Spleen (tissue), 11 donors: ENCODE measurements at regions not wholly inside any gene's neighbourhood (a gene's known extent, or its start where the extent isn't known, plus 50 kb on each side); places are given as distances from the start of the nearest gene placed in this dataset.
A peak's percentile ranks its signal among the peaks of the same experiment; 100 is the strongest.

Source experiments
- DNase-seq: peaks from one replicate; pipeline ENCODE4 v3.0.0-alpha.2; 2020
- H3K27ac ChIP-seq, 8 donors: fragments of 200-600 bp; sonication (generic) in 7 of 8; 1 replicate in 4 of 8; 2 replicates in 4 of 8; pipeline versions ENCODE4 v1.5.0 to v1.8.0; 2016 to 2021; ENCODE audit warnings: inconsistent platforms in 4 of 8, mild to moderate bottlenecking in 4 of 8, moderate library complexity in 1 of 8
- H3K27me3 ChIP-seq, 7 donors: fragments of 200-600 bp; sonication (generic) in 6 of 7; replicated peaks in 1 of 7; 1 replicate in 4 of 7; 2 replicates in 3 of 7; pipeline versions ENCODE4 v1.5.0 to v1.8.0; 2016 to 2021; ENCODE audit warnings: inconsistent platforms in 3 of 7, mild to moderate bottlenecking in 1 of 7
- H3K36me3 ChIP-seq, 6 donors: fragments of 200-600 bp; sonication (generic) in 5 of 6; 1 replicate in 4 of 6; 2 replicates in 2 of 6; pipeline versions ENCODE4 v1.5.0 to v1.8.0; 2016 to 2021; ENCODE audit warnings: inconsistent platforms in 2 of 6
- H3K4me1 ChIP-seq, 6 donors: fragments of 200-600 bp; sonication (generic) in 5 of 6; 1 replicate in 3 of 6; 2 replicates in 3 of 6; pipeline versions ENCODE4 v1.5.0 to v1.8.0; 2016 to 2021; ENCODE audit warnings: inconsistent platforms in 3 of 6
- H3K4me3 ChIP-seq, 8 donors: fragments of 200-600 bp; sonication (generic) in 7 of 8; 1 replicate in 4 of 8; 2 replicates in 4 of 8; pipeline versions ENCODE4 v1.5.0 to v1.8.0; 2016 to 2021; ENCODE audit warnings: inconsistent platforms in 4 of 8, mild to moderate bottlenecking in 4 of 8, moderate library complexity in 2 of 8
- H3K9me3 ChIP-seq, 8 donors: fragments of 200-600 bp; sonication (generic) in 7 of 8; 1 replicate in 4 of 8; 2 replicates in 4 of 8; pipeline versions ENCODE4 v1.5.0 to v1.8.0; 2016 to 2021; ENCODE audit warnings: inconsistent platforms in 4 of 8
- CTCF ChIP-seq, 11 experiments: fragments of 200-600 bp in 7 of 11; fragments of 450-650 bp in 4 of 11; sonication (generic) in 4 of 11; IDR thresholded peaks in 8 of 11; conservative IDR thresholded peaks in 3 of 11; 1 replicate in 7 of 11; 2 replicates in 4 of 11; pipeline versions ENCODE4 v1.4.0 to v1.8.0; 2016 to 2021; ENCODE audit warnings: antibody characterized with exemption in 11 of 11, inconsistent platforms in 4 of 11, mild to moderate bottlenecking in 1 of 11
- POLR2A ChIP-seq, 3 donors: fragments of 450-650 bp; IDR thresholded peaks; one replicate each; pipeline ENCODE4 v1.5.1; 2017; ENCODE audit warnings: antibody characterized with exemption in 3 of 3, mild to moderate bottlenecking in 1 of 3
- POLR2AphosphoS5 ChIP-seq, 3 donors: sonication (generic); formaldehyde crosslinking; IDR thresholded peaks; one replicate each; pipeline ENCODE4 v1.5.1; 2017; ENCODE audit warnings: antibody characterized with exemption in 3 of 3
- WGBS, 5 donors: extraction: QIAGEN DNeasy Blood & Tissue Kit in 3 of 5; methylation state at CpG; one replicate each; pipeline versions ENCODE4 v1.1.5 to v1.1.7; 2013 to 2018; 5-methylcytosine and 5-hydroxymethylcytosine counted together
- intact Hi-C: fragments of 100-400 bp; cut with DNase I; formaldehyde crosslinking; loops from one replicate; pipeline ENCODE4 v1.15.0; 2023; ENCODE audit warnings: low total_unique reads
- donor health status: healthy with polysubstance abuse.
- donor health status: DM: no; HTN: no; CAD: no; lungs with moderate emphysema.
- donor health status: DM: no; HTN: no; CAD: no.
- donor health status: Bipolar disorder and iron deficiency.
- donor health status: healthy.
- donor health status: DM: no; HTN: no; CAD: no.
- donor health status: DM: yes; HTN: yes; CAD: no.

GRCh38 chr5:115461506-115462290 lies 82.9 kb downstream of the FEM1C start:
- Histone ChIP-seq H3K27me3 (peaks cover 0 to 49% (median 3%) of the 10 kb centered on the region in 7 donors), H3K4me1 (peaks cover 0 to 12% (median 0%) of the 10 kb centered on the region in 6 donors), H3K4me3 (no peak overlapping the region), H3K36me3 (no peaks in the 10 kb centered on the region), H3K9me3 (no peaks in the 10 kb centered on the region), H3K27ac (no peak overlapping the region)
- TF ChIP-seq CTCF (IDR thresholded peaks at IDR 0.05 in 8 of 11, conservative IDR thresholded peaks at IDR 0.05 in 3 of 11) = no peak
- TF ChIP-seq POLR2A (IDR thresholded peaks at IDR 0.05) = no peak
- no peak for TF ChIP-seq POLR2AphosphoS5 (IDR thresholded peaks at IDR 0.05)
- no peak for DNase-seq
- intact Hi-C loops = no loop called here

- intact Hi-C loops = no loop called here
- Histone ChIP-seq H3K27ac (no peak overlapping the region), H3K4me1 (peaks cover 0 to 12% (median 0%) of the 10 kb centered on the region in 6 donors), H3K27me3 (peaks cover 0 to 56% (median 9%) of the 10 kb centered on the region in 7 donors), H3K9me3 (no peaks in the 10 kb centered on the region), H3K4me3 (no peak overlapping the region), H3K36me3 (no peaks in the 10 kb centered on the region)
- WGBS, 5 donors = 80 to 92% (median 82%) methylated on average over 4 of the region's 4 CpGs
- DNase-seq = no peak
- TF ChIP-seq POLR2AphosphoS5 (IDR thresholded peaks at IDR 0.05) (no peak), CTCF (IDR thresholded peaks at IDR 0.05 in 8 of 11, conservative IDR thresholded peaks at IDR 0.05 in 3 of 11) (no peak), POLR2A (IDR thresholded peaks at IDR 0.05) (no peak)
Observed at GRCh38 chr5:115461093-115461492, 83.5 kb downstream of the FEM1C start.

DNA sequence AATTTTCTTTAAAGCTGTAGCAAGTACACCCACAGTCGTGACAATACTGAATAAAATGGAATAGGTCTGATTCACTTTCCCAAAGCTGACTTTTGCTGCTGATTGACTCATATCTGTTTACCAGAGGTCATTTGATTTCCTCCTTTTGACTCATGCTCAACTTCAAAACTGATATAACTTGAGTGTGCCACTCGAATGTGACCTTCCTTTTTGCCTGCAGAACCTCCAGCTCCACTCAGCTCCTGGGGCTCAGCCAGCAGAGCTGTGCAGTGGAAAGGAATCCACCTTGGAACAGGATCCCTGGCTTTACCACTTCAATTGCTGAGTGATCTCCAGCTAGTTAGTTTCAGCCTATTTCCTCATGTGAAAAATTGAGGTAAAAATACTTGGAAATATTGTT lies 84.1 kb downstream of the FEM1C start:
- Histone ChIP-seq H3K4me1 (peaks cover 0 to 12% (median 0%) of the 10 kb centered on the region in 6 donors), H3K27me3 (peaks cover 0 to 60% (median 9%) of the 10 kb centered on the region in 7 donors), H3K36me3 (no peaks in the 10 kb centered on the region), H3K9me3 (no peaks in the 10 kb centered on the region), H3K27ac (peak overlapping the region in 1 of 8 donors; percentile 51), H3K4me3 (no peak overlapping the region)
- TF ChIP-seq CTCF (IDR thresholded peaks at IDR 0.05 in 8 of 11, conservative IDR thresholded peaks at IDR 0.05 in 3 of 11) = no peak
- peak in 1 of 3 donors; percentile 61 for TF ChIP-seq POLR2AphosphoS5 (IDR thresholded peaks at IDR 0.05)
- intact Hi-C loops = no loop called here
- 17 to 57% (median 51%) methylated on average over 2 of the region's 2 CpGs for WGBS, 5 donors
- DNase-seq = no peak

DNA sequence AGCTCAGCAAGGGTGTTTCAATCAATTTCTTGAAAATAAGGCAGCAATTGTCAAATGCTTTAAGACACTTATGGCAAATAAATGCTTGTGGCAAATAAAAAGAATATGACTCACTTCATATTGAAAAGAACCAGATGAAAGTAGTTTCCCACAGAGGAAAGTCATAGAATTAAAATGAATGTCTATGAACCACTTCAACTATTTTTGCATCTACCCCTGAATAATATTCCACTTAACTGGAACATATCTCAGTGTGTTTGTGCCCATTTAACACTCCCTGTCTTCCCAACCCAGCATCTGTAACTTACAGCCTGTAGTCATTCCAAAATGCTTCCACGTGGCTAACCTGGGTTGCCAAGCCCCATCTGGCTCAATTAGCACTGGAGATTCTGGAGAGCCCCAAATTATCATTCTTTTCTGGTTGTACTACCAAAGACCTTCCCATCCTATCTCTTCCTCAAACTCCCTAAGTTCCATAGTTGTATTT lies 84.7 kb downstream of the FEM1C start:
- 66 to 75% (median 70%) methylated on average over 1 of the region's 1 CpG for WGBS, 5 donors
- DNase-seq = no peak
- intact Hi-C loops = no loop called here
- Histone ChIP-seq H3K36me3 (no peaks in the 10 kb centered on the region), H3K27ac (peak overlapping the region in 1 of 8 donors; percentile 51), H3K4me3 (no peak overlapping the region), H3K9me3 (no peaks in the 10 kb centered on the region), H3K27me3 (peaks cover 0 to 66% (median 9%) of the 10 kb centered on the region in 7 donors), H3K4me1 (peaks cover 0 to 12% (median 0%) of the 10 kb centered on the region in 6 donors)
- TF ChIP-seq POLR2AphosphoS5 (IDR thresholded peaks at IDR 0.05) = no peak
- no peak for TF ChIP-seq POLR2A (IDR thresholded peaks at IDR 0.05)
